Skeletal muscle tissue (tissue), 3 donors: ENCODE measurements at regions not wholly inside any gene's neighbourhood (a gene's known extent, or its start where the extent isn't known, plus 50 kb on each side); places are given as distances from the start of the nearest gene placed in this dataset.

Experiments
- H3K27ac ChIP-seq: one replicate; pipeline ENCODE4 v1.7.0; 2013; ENCODE audit warnings: mild to moderate bottlenecking, low read depth, low read length, inconsistent platforms
- H3K27me3 ChIP-seq, 3 donors: one replicate each; pipeline ENCODE4 v1.7.0; 2013; ENCODE audit warnings: low read length in 3 of 3; ENCODE audit not compliant: control insufficient read depth in 3 of 3, insufficient read depth in 3 of 3
- H3K36me3 ChIP-seq, 3 donors: one replicate each; pipeline ENCODE4 v1.7.0; 2013; ENCODE audit warnings: low read length in 3 of 3; ENCODE audit not compliant: control insufficient read depth in 3 of 3, insufficient read depth in 3 of 3
- H3K4me1 ChIP-seq, 3 donors: one replicate each; pipeline ENCODE4 v1.7.0; 2013; ENCODE audit warnings: low read length in 3 of 3, mild to moderate bottlenecking in 3 of 3; ENCODE audit not compliant: control insufficient read depth in 3 of 3, insufficient read depth in 3 of 3
- H3K4me3 ChIP-seq, 3 donors: one replicate each; pipeline ENCODE4 v1.7.0; 2013; ENCODE audit warnings: low read length in 3 of 3
- H3K9ac ChIP-seq, 3 donors: one replicate each; pipeline ENCODE4 v1.7.0; 2013; ENCODE audit warnings: low read length in 3 of 3, mild to moderate bottlenecking in 3 of 3, moderate library complexity in 2 of 3, low read depth in 1 of 3
- H3K9me3 ChIP-seq, 3 donors: one replicate each; pipeline ENCODE4 v1.7.0; 2013; ENCODE audit warnings: low read length in 3 of 3; ENCODE audit not compliant: control insufficient read depth in 3 of 3
- donor health status: Osteomylitis.

DNA sequence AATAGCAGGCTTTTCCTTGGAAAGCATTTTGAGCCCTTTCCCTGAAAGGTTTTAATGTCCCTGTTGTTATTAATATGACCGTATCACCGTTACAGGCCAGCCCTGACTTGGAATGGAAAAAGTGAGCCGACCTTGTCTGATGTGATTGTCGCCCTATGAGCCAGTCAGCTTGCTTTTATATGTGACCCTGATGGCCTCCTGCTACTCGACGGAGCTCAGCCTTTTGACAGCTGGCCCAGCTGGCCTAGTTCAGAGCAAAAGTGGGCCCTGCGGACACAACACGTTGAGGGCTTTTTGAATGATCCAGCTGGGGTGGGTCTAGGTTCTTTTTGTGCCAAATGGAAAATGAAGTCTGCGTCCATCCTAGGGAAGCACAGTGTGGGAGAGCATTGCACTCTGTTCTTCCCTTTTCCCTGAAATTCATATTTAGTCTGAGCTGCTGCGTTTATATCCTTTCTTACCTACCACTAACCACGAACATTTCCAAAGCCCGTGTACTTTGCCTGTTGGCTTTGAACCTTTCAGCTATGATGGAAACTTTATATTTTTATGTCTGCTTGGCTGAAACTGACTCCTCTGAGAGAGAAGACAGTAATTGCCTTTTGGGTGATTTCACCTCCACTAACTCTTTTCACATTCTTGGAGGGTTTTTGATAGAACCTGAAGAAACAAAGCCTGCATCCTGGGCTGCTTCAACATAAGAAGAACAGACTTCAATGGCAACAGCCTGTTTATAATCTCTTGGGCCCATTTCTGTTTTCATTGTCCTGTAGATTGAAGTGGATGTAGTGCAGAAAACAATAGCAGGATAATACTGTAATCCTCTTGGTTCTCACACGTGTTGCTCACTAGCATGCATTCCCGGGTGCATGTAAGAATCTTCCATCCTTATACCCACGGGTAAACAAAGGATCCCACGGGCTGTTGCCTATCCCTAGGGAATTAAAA is 121.8 kb upstream of the HDGFL1 start:
- Histone ChIP-seq H3K4me3 (no peak overlapping the region), H3K9ac (peak overlapping the region in 2 of 3 donors; percentile 10 to 12), H3K4me1 (peaks cover 30 to 41% (median 36%) of the 10 kb centered on the region in 3 donors), H3K27ac (peak overlapping the region; percentile 70), H3K36me3 (no peaks in the 10 kb centered on the region), H3K9me3 (no peaks in the 10 kb centered on the region), H3K27me3 (no peaks in the 10 kb centered on the region)

DNA sequence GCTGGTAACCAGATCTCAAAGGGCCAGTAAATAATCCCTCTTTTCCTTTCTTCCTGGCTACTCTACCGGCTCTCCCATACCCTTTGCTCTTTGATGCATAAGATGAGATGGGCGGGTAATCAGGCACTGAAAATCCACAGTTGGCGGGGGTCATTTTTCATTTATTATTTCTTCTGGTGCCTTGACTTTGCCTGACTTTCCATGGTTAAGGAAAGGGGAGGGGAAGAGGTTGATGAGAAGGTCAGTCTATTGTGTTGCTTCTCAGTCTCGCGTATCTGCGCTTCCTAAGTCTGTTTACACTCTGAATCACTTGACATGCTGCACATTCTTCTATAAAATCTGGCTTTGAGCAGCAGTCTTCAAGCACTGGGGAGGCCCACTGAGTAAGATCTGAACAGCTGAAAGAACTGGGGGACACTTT is 121.1 kb upstream of the HDGFL1 start:
- H3K9ac ChIP-seq = no peak overlapping the region
- H3K27me3 ChIP-seq = no peaks in the 10 kb centered on the region
- H3K36me3 ChIP-seq = no peaks in the 10 kb centered on the region
- H3K27ac ChIP-seq = no peak overlapping the region
- no peak overlapping the region for H3K4me3 ChIP-seq
- no peaks in the 10 kb centered on the region for H3K9me3 ChIP-seq
- H3K4me1 ChIP-seq = peaks cover 27 to 37% (median 36%) of the 10 kb centered on the region in 3 donors

GRCh38 chr6:22451962-22452361 is 117.4 kb upstream of the HDGFL1 start:
- Histone ChIP-seq H3K27ac (no peak overlapping the region), H3K27me3 (no peaks in the 10 kb centered on the region)

DNA sequence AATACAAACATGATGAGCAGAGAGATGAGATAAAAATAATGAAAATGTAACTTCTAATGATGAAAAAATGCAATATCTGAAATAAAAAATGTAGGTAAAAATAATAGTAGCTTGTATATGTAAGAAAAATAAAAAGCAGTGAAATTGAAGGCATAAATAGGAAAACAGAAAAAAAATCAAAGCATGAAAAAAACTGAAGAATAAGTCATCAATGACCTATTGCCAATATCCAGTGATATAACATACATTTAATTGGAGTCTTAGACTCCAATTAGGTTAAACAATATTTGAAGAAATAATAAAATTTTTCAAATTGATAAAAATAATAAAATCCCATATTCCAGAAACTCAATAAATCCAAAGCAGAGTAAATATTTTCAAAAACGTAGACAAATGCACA is 114.0 kb upstream of the HDGFL1 start:
- no peaks in the 10 kb centered on the region for H3K36me3 ChIP-seq
- H3K4me1 ChIP-seq = no peaks in the 10 kb centered on the region
- H3K9ac ChIP-seq = no peak overlapping the region
- H3K27ac ChIP-seq = no peak overlapping the region
- H3K27me3 ChIP-seq = no peaks in the 10 kb centered on the region
- no peak overlapping the region for H3K4me3 ChIP-seq
- no peaks in the 10 kb centered on the region for H3K9me3 ChIP-seq

More at GRCh38 chr6:22451962-22452361, 117.4 kb upstream of the HDGFL1 start:
- Histone ChIP-seq H3K4me3 (no peak overlapping the region), H3K4me1 (peaks cover 15 to 17% (median 16%) of the 10 kb centered on the region in 3 donors), H3K9me3 (no peaks in the 10 kb centered on the region), H3K36me3 (no peaks in the 10 kb centered on the region), H3K9ac (no peak overlapping the region)

- Histone ChIP-seq H3K27me3 (no peaks in the 10 kb centered on the region), H3K36me3 (no peaks in the 10 kb centered on the region), H3K9ac (no peak overlapping the region), H3K9me3 (no peaks in the 10 kb centered on the region), H3K4me1 (no peaks in the 10 kb centered on the region), H3K27ac (no peak overlapping the region), H3K4me3 (no peak overlapping the region)
Measured at GRCh38 chr6:22457996-22458395, 111.4 kb upstream of the HDGFL1 start.

GRCh38 chr6:22466665-22467245 is 102.6 kb upstream of the HDGFL1 start:
- peaks cover 20 to 27% (median 24%) of the 10 kb centered on the region in 3 donors for H3K4me1 ChIP-seq
- no peaks in the 10 kb centered on the region for H3K36me3 ChIP-seq
- no peak overlapping the region for H3K27ac ChIP-seq
- H3K9ac ChIP-seq = peak overlapping the region in 1 of 3 donors; percentile 40
- no peaks in the 10 kb centered on the region for H3K9me3 ChIP-seq
- H3K4me3 ChIP-seq = no peak overlapping the region
- H3K27me3 ChIP-seq = no peaks in the 10 kb centered on the region

GRCh38 chr6:22467645-22468044 is 101.7 kb upstream of the HDGFL1 start:
- Histone ChIP-seq H3K27ac (no peak overlapping the region), H3K4me3 (peak overlapping the region in 1 of 3 donors; percentile 19), H3K36me3 (no peaks in the 10 kb centered on the region), H3K4me1 (peaks cover 23 to 31% (median 27%) of the 10 kb centered on the region in 3 donors), H3K9ac (no peak overlapping the region), H3K9me3 (no peaks in the 10 kb centered on the region), H3K27me3 (no peaks in the 10 kb centered on the region)

GRCh38 chr6:22468256-22468965 is 101.0 kb upstream of the HDGFL1 start:
- Histone ChIP-seq H3K9me3 (no peaks in the 10 kb centered on the region), H3K9ac (no peak overlapping the region), H3K4me3 (no peak overlapping the region), H3K4me1 (peaks cover 23 to 31% (median 27%) of the 10 kb centered on the region in 3 donors), H3K36me3 (no peaks in the 10 kb centered on the region), H3K27ac (no peak overlapping the region), H3K27me3 (no peaks in the 10 kb centered on the region)

- no peaks in the 10 kb centered on the region for H3K36me3 ChIP-seq
- peak overlapping the region in 1 of 3 donors; percentile 48 for H3K4me3 ChIP-seq
- peaks cover 23 to 31% (median 27%) of the 10 kb centered on the region in 3 donors for H3K4me1 ChIP-seq
Measured at GRCh38 chr6:22470454-22471131, 98.8 kb upstream of the HDGFL1 start.

More at GRCh38 chr6:22470454-22471131, 98.8 kb upstream of the HDGFL1 start:
- Histone ChIP-seq H3K9me3 (no peaks in the 10 kb centered on the region), H3K9ac (peak overlapping the region in 1 of 3 donors; percentile 11), H3K27ac (no peak overlapping the region), H3K27me3 (no peaks in the 10 kb centered on the region)
